GM03348 (cell line): ENCODE measurements at regions not wholly inside any gene's neighbourhood (a gene's known extent, or its start where the extent isn't known, plus 50 kb on each side); places are given as distances from the start of the nearest gene placed in this dataset.

Experiments
- DNase-seq: peaks from one replicate; pipeline ENCODE4 v3.0.0; 2012; ENCODE audit warnings: low spot score

- DNase-seq, result no peak
Observed at GRCh38 chr1:223000632-223001031, 142.4 kb downstream of the TLR5 start.

DNA sequence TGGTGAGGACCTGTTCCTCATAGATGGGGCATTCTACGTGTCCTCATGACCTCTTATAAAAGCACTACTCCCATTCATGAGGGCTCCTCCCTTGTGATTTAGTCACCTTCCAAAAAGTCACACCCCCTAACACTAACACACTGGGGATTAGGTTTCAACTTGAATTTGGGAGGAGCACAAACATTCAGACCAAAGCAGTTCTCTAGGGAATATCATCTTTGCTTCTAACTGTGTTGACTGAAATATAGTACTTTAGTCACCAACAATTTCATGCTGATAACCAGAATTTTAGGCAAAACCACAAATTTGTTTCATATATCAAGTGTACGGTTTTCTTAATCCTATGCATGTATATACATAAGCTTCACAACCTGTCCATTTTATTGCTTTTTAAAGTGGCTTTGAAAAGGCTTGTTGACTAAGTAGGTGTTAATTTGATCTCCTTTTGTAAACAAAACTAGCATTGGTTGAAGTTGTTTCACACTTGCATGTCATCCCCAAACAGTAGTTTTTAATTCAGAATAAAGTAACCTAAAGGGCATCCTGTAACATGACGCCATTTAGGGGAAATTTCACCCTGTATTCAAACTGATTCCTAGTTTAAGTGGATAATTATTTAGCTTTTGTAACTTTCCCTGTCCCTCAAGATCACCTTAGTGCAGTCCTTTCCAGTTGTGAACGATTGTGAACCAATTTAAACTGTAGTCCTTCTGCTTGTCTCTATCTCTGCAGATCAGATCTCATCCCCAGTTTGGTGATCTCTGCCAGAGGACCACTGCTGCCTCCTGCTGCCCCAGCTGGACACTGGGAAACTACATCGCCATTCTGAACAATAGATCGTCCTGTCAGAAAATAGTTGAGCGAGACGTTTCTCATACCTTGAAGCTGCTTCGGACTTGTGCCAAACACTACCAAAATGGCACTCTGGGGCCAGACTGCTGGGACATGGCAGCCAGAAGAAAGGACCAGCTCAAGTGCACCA is 141.1 kb downstream of the TLR5 start:
- DNase-seq, result no peak

- DNase-seq, result no peak
Observed at GRCh38 chr1:223003549-223003948, 139.5 kb downstream of the TLR5 start.

- DNase-seq, result no peak
Observed at GRCh38 chr1:223006371-223006770, 136.7 kb downstream of the TLR5 start.

GRCh38 chr1:223006917-223007648 is 136.0 kb downstream of the TLR5 start:
- no peak for DNase-seq

GRCh38 chr1:223007935-223008334 is 135.1 kb downstream of the TLR5 start:
- DNase-seq, result no peak

- no peak for DNase-seq
Observed at GRCh38 chr1:223008808-223009207, 134.2 kb downstream of the TLR5 start.

DNA sequence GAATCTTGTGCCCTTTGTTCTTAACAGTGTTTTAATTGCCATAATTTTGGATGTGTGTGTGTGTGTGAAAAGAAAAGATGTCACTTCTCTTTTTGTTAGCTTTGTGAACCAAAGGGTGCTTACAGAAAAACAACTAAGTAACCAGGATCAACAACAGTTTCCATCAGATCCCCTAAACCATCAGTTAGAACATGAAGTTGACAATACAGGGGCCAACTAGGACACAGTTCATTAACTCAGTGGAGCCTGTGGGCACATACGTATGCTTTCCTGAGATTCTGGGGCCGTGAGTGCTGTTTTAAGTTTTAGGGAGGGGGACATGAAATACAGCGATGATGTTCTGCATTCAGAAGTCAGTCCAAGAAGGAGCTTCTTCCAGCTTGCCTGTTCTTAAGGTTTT is 133.6 kb downstream of the TLR5 start:
- DNase-seq, result no peak

DNA sequence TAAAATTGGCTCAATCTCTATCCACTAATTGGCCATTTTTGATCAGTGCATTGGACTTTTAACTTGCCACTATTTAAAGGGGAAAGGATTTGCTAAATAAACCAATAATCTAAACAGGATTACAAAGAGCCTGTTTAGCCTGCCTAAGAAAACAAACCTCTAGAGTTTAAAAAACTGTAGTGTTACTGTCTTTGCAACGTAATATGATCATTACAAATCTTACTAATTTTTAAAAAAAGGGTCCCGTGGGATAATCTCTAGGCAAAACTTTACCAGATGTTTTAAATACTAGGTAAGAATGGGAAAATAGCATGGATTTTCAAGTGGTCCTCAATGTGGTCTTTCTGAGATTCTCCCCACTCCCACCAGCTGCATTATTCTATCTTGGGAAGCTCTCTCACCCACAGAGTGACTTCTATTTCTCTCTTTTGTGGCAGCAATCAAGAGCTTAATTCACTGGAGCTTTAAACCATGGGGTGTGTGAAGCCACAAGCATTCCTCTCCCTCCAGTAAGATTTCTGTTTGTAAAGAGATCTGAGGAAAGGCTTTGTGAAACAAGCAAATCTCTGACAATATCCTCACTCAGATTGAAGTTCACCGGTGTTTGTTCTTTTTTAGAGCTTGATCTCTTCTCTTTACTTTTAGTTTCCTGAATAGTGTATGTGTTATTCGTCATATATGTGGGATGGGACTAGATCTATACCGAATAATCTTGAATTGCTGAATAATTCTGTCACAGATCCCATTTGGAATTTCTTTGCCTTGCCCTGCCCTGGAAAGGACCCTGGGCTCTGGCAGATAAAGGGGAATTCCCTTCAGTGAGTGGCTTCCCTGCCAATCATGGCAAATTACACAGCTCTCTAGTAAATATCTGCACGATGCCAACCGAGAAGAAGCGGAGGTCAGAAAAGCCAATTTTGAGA is 132.2 kb downstream of the TLR5 start:
- DNase-seq, result peak; percentile 47

- no peak for DNase-seq
Observed at GRCh38 chr1:223011505-223011856, 131.6 kb downstream of the TLR5 start.

GRCh38 chr1:223012176-223012788 is 130.8 kb downstream of the TLR5 start:
- no peak for DNase-seq

DNA sequence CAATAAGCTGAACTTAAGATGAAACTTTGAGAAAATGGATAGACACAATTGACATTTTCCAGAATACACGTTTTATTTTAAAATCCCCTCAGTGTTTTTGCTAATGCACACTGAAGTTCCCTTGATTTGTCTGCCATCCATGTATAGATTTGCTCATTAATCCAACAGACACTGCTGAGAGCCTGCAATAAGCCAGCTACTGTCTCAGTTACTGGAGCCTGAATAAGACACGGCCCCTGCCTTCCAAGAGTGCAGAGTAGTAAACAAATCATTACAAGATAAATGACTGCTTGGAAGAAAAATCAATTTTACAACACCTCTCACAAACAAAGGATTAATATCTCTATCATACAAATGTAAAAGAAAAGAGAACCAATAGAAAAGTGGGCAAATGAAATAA is 130.1 kb downstream of the TLR5 start:
- DNase-seq, result no peak

DNA sequence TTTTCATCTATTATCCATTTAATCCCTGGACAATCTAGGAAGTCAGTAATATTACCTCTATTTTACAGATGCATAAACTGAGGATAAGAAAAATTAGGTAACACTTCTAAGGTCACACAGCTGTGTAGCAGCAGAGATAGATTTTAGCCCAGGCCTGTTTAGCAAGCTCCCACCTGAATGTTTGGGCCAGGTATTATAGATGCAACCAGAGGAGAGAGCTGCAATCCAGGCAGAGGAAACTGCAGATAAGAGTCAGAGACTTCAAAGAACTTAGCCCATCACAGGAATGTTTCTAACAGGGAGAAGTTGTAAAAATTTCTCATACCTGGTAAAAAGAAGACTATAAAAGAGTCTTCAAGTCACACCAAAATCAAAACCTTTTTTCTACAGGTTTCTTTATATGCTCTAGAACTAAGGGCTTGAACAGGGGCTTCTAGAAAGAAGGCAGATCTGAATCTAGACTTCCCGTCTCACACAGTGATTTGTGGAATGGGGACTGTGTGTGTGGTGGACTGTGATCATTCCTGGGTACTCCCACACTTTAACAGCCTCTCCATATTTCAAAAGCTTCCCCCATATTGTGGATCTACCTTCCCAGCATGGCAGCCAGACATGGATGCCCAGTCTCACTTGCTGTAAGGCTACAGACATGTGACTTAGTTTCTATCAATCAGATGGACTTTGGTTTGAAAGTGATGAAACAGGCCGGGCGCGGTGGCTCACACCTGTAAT is 128.7 kb downstream of the TLR5 start:
- no peak for DNase-seq

- DNase-seq, result no peak
Observed at GRCh38 chr1:223016381-223016780, 126.7 kb downstream of the TLR5 start.

DNA sequence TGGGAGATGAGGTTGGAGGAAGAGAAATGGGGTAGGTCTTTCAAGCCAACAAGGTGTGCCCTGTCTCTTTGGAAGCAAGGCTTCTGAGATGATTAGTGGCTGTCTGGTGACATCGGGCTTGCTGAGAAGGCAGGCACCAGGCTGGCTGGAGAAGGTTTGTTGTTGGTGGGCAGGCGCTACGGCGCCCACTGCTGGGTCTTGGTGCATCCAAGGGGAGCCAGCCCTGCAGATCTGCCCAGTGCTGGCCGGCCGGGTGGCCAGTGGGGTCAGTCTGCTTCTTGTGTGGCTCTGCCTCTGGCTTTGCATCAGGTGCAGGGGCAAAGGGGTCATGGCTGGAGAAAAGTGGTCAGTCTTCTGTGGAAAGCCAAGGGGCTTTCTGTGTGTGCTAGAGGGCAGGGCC is 126.2 kb downstream of the TLR5 start:
- DNase-seq, result no peak

DNA sequence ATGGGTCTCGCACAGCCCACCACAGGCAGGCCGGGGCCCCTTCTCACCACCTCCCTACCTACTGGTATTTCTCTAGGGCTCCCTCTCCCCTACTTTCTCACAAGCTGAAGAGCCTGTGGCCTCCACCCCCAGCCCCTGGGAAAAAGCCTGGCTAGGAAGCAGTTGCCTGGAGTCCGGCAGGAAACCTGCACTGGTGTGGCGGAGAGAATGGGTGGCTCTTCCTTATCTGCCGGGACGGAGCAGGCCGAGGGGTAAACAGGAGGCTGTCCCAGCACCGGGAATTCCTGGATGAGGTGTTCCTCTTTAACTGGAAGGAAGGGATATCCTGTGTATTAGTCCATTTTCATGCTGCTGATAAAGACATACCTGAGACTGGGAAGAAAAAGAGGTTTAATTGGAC is 125.8 kb downstream of the TLR5 start:
- DNase-seq, result no peak

GRCh38 chr1:223018534-223018933 is 124.5 kb downstream of the TLR5 start:
- DNase-seq, result no peak

DNA sequence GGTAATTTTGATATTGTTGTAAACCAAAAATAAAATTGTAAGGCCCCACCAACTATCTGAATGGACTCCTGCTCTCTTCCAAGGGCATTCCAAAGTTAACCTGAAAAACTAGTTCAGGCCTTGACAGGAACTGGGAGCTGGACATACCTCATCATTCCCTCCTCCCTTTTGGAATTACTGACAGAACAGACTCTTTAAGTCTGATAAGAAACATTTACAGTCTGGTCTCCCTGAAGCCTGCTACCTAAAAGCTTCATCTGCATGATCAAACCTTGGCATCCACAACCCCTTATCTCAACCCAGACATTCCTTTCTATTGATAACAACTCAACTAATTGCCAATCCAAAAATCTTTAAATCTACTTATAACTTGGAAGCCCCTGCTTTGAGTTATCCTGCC is 123.8 kb downstream of the TLR5 start:
- DNase-seq, result no peak

DNA sequence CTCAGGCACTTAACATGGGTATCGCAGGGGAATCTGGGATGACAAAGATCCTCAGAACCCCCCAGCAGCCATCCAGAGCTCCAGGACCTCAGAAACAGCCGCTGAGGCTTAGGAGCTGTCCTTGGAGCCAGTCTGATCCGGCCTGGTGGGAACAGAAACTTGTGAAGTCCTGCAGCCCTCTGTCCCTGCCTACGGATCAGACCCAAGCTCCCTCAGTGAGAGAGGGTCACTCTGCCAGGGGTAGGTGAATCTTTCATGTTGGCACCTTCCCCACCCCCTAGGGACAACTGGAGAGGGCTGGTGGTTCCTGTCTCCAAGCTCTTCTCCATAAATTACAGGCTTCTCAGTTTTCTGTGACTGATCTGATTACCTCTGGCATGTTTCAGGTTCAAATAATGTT is 122.3 kb downstream of the TLR5 start:
- no peak for DNase-seq

DNA sequence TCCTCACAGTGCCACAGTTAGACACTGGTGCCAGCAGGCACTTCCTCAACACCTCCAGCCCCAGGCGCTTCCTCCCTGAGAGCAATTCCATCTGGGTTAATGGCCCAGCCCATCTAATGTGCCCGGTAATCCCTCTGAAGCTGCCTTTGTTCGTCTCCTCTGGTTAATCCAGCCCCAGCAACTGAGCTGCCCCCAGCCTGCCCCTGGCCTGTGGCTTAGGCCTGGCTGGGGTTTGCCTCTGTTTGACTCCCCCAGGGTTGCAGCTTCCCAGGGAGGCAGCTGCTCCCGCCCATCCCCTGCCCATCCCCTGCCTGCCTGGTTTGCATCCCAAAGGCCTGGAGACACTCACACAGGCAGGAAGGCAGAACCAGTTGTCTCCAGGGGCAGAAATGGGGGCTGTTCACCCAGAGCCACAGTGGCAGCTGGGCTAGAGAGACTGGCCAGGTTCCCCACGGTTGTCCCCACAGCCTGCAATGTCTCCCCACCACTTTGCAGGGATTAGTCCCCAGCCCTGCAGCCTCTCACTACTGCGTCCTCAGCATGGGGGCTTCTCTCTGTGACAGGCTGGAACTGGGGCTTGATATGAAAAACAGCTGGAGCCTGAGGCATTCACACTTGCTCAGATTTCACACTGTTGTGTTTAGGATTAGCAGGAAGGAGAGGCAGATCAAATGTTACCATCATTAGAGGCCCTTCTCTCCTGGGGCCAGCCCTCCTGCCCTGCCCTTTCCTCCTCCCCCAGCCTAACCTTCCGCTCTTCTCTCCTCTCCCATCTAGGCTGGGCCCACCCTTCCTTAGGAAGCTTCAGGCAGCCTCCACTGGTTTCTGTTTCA is 120.2 kb downstream of the TLR5 start:
- DNase-seq, result no peak
